Right lobe of liver (tissue), 4 donors: ENCODE measurements at regions not wholly inside any gene's neighbourhood (a gene's known extent, or its start where the extent isn't known, plus 50 kb on each side); places are given as distances from the start of the nearest gene placed in this dataset.

Experiments used
- CTCF ChIP-seq, 4 donors: fragments of 200-600 bp in 3 of 4; fragments of 450-650 bp in 1 of 4; IDR thresholded peaks; one replicate each; pipeline versions ENCODE4 v1.5.1 to v1.8.0; 2016 to 2022; ENCODE audit warnings: antibody characterized with exemption in 4 of 4, mild to moderate bottlenecking in 2 of 4
- POLR2A ChIP-seq: fragments of 450-650 bp; IDR thresholded peaks from one replicate; pipeline ENCODE4 v1.6.1; 2017; ENCODE audit warnings: antibody characterized with exemption, mild to moderate bottlenecking
- donor health status: DM: no; HTN: no; CAD: no.
- donor health status: DM: no; HTN: no; CAD: no.
- donor health status: DM: no; HTN: yes; CAD: no.

- no peak for TF ChIP-seq POLR2A
- no peak for TF ChIP-seq CTCF (IDR thresholded peaks at IDR 0.05)
Measured at GRCh38 chr5:74299833-74300232, 340.7 kb downstream of the ENC1 start.
